ENCODE measurements at regions not wholly inside any gene's neighbourhood (a gene's known extent, or its start where the extent isn't known, plus 50 kb on each side); places are given as distances from the start of the nearest gene placed in this dataset.

GRCh38 chr7:21131897-21132296, 296.0 kb upstream of the SP4 start:
- DNase-seq (ENCODE audit: low spot score) (no peak), ATAC-seq (no peak)
- H3K9me3 Mint-ChIP-seq, result peaks cover 13% of the 10 kb centered on the region; the same call in 1 of the 2 replicates
- no peak overlapping the region for H3K27ac Mint-ChIP-seq
- no peak for TF ChIP-seq ZNF396 (CRISPR knock-in tag; IDR thresholded peaks at IDR 0.05; ENCODE audit: borderline replicate concordance)
- no peak for TF ChIP-seq ZNF263 (CRISPR knock-in tag; IDR thresholded peaks at IDR 0.05; ENCODE audit: low read depth)
- TF ChIP-seq, protein P1, sequence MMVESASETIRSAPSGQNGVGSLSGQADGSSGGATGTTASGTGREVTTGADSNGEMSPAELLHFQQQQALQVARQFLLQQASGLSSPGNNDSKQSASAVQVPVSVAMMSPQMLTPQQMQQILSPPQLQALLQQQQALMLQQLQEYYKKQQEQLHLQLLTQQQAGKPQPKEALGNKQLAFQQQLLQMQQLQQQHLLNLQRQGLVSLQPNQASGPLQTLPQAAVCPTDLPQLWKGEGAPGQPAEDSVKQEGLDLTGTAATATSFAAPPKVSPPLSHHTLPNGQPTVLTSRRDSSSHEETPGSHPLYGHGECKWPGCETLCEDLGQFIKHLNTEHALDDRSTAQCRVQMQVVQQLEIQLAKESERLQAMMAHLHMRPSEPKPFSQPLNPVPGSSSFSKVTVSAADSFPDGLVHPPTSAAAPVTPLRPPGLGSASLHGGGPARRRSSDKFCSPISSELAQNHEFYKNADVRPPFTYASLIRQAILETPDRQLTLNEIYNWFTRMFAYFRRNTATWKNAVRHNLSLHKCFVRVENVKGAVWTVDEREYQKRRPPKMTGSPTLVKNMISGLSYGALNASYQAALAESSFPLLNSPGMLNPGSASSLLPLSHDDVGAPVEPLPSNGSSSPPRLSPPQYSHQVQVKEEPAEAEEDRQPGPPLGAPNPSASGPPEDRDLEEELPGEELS (CRISPR knock-in tag; IDR thresholded peaks at IDR 0.05), result no peak
- TF ChIP-seq CREB1 (CRISPR knock-in tag; IDR thresholded peaks at IDR 0.05), result no peak
- no peak for TF ChIP-seq ESRRA (CRISPR knock-in tag; IDR thresholded peaks at IDR 0.05; ENCODE audit: borderline replicate concordance)
- no peak for TF ChIP-seq JUN (CRISPR knock-in tag; IDR thresholded peaks at IDR 0.05)
- CTCF ChIA-PET, result no interaction called here
- H3K4me3 Mint-ChIP-seq, result no peak overlapping the region
- no peaks in the 10 kb centered on the region; the same call in 1 of the 2 replicates for H3K27me3 Mint-ChIP-seq (ENCODE audit: low read depth)
- POLR2A ChIA-PET, result no interaction called here
- H3K4me1 Mint-ChIP-seq, result peaks cover 27% of the 10 kb centered on the region
- H3K36me3 Mint-ChIP-seq, result 0 out of 2 replicates have a peak, but pooled peaks cover 3% of the 10 kb centered on the region

- H3K36me3 Mint-ChIP-seq, result 0 out of 2 replicates have a peak, but pooled peaks cover 3% of the 10 kb centered on the region
- ATAC-seq (no peak), DNase-seq (ENCODE audit: low spot score) (no peak)
- CTCF ChIA-PET, result no interaction called here
- H3K27ac Mint-ChIP-seq, result no peak overlapping the region
- no peaks in the 10 kb centered on the region; the same call in 1 of the 2 replicates for H3K27me3 Mint-ChIP-seq (ENCODE audit: low read depth)
- H3K9me3 Mint-ChIP-seq, result peaks cover 13% of the 10 kb centered on the region; the same call in 1 of the 2 replicates
- POLR2A ChIA-PET, result no interaction called here
- no peak overlapping the region for H3K4me3 Mint-ChIP-seq
- H3K4me1 Mint-ChIP-seq, result peaks cover 3% of the 10 kb centered on the region
- TF ChIP-seq STAT6 (CRISPR knock-in tag; conservative IDR thresholded peaks at IDR 0.05; ENCODE audit: low read depth) (no peak), TP53 (CRISPR knock-in tag; IDR thresholded peaks at IDR 0.05) (no peak), NFE2L1 (CRISPR knock-in tag; IDR thresholded peaks at IDR 0.05) (no peak), EMX1 (CRISPR knock-in tag; IDR thresholded peaks at IDR 0.05) (no peak), NR3C1 (CRISPR knock-in tag; conservative IDR thresholded peaks at IDR 0.05; ENCODE audit: low read depth) (no peak), ZNF416 (CRISPR knock-in tag; IDR thresholded peaks at IDR 0.05) (no peak)
- TF ChIP-seq, protein P1 (CRISPR knock-in tag; IDR thresholded peaks at IDR 0.05), result no peak
- TF ChIP-seq, protein P2, sequence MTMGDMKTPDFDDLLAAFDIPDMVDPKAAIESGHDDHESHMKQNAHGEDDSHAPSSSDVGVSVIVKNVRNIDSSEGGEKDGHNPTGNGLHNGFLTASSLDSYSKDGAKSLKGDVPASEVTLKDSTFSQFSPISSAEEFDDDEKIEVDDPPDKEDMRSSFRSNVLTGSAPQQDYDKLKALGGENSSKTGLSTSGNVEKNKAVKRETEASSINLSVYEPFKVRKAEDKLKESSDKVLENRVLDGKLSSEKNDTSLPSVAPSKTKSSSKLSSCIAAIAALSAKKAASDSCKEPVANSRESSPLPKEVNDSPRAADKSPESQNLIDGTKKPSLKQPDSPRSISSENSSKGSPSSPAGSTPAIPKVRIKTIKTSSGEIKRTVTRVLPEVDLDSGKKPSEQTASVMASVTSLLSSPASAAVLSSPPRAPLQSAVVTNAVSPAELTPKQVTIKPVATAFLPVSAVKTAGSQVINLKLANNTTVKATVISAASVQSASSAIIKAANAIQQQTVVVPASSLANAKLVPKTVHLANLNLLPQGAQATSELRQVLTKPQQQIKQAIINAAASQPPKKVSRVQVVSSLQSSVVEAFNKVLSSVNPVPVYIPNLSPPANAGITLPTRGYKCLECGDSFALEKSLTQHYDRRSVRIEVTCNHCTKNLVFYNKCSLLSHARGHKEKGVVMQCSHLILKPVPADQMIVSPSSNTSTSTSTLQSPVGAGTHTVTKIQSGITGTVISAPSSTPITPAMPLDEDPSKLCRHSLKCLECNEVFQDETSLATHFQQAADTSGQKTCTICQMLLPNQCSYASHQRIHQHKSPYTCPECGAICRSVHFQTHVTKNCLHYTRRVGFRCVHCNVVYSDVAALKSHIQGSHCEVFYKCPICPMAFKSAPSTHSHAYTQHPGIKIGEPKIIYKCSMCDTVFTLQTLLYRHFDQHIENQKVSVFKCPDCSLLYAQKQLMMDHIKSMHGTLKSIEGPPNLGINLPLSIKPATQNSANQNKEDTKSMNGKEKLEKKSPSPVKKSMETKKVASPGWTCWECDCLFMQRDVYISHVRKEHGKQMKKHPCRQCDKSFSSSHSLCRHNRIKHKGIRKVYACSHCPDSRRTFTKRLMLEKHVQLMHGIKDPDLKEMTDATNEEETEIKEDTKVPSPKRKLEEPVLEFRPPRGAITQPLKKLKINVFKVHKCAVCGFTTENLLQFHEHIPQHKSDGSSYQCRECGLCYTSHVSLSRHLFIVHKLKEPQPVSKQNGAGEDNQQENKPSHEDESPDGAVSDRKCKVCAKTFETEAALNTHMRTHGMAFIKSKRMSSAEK (CRISPR knock-in tag; IDR thresholded peaks at IDR 0.05; ENCODE audit: borderline replicate concordance), result no peak
- TF ChIP-seq, protein P3, sequence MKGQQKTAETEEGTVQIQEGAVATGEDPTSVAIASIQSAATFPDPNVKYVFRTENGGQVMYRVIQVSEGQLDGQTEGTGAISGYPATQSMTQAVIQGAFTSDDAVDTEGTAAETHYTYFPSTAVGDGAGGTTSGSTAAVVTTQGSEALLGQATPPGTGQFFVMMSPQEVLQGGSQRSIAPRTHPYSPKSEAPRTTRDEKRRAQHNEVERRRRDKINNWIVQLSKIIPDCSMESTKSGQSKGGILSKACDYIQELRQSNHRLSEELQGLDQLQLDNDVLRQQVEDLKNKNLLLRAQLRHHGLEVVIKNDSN (CRISPR knock-in tag; IDR thresholded peaks at IDR 0.05), result no peak
- TF ChIP-seq, protein P4, sequence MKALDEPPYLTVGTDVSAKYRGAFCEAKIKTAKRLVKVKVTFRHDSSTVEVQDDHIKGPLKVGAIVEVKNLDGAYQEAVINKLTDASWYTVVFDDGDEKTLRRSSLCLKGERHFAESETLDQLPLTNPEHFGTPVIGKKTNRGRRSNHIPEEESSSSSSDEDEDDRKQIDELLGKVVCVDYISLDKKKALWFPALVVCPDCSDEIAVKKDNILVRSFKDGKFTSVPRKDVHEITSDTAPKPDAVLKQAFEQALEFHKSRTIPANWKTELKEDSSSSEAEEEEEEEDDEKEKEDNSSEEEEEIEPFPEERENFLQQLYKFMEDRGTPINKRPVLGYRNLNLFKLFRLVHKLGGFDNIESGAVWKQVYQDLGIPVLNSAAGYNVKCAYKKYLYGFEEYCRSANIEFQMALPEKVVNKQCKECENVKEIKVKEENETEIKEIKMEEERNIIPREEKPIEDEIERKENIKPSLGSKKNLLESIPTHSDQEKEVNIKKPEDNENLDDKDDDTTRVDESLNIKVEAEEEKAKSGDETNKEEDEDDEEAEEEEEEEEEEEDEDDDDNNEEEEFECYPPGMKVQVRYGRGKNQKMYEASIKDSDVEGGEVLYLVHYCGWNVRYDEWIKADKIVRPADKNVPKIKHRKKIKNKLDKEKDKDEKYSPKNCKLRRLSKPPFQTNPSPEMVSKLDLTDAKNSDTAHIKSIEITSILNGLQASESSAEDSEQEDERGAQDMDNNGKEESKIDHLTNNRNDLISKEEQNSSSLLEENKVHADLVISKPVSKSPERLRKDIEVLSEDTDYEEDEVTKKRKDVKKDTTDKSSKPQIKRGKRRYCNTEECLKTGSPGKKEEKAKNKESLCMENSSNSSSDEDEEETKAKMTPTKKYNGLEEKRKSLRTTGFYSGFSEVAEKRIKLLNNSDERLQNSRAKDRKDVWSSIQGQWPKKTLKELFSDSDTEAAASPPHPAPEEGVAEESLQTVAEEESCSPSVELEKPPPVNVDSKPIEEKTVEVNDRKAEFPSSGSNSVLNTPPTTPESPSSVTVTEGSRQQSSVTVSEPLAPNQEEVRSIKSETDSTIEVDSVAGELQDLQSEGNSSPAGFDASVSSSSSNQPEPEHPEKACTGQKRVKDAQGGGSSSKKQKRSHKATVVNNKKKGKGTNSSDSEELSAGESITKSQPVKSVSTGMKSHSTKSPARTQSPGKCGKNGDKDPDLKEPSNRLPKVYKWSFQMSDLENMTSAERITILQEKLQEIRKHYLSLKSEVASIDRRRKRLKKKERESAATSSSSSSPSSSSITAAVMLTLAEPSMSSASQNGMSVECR (CRISPR knock-in tag; IDR thresholded peaks at IDR 0.05; ENCODE audit: borderline replicate concordance), result no peak
Observed at GRCh38 chr7:21134631-21135030, 293.3 kb upstream of the SP4 start.
